ENCODE measurements at regions not wholly inside any gene's neighbourhood (a gene's known extent, or its start where the extent isn't known, plus 50 kb on each side); places are given as distances from the start of the nearest gene placed in this dataset.

DNA sequence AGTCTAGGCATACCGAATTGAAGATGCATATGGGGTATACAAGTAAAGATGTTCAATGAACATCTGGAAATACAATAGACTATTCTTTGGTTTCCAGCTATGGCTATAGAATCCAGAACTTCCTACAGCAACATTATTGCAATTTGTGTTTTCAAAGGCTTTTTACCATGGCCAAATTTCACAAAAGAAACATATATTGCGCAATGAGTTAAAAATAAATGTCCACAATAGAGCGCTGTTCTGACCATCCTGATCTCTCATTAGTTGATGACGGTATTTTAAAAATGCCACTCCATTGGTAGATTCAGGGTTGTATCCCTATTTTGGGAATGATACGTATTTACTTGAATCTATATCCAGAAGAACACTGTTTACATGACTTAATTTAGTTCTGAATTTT lies 139.2 kb downstream of the LINC00632 start:
- no peak overlapping the region for H3K4me3 ChIP-seq (ENCODE audit: low read length)
- no peak for DNase-seq (ENCODE audit: low read depth, low spot score)

- DNase-seq (ENCODE audit: low read depth, low spot score), result no peak
- H3K4me3 ChIP-seq (ENCODE audit: low read length), result no peak overlapping the region
Observed at GRCh38 chrX:140860718-140861117, 141.7 kb upstream of the SPANXB1 start.

DNA sequence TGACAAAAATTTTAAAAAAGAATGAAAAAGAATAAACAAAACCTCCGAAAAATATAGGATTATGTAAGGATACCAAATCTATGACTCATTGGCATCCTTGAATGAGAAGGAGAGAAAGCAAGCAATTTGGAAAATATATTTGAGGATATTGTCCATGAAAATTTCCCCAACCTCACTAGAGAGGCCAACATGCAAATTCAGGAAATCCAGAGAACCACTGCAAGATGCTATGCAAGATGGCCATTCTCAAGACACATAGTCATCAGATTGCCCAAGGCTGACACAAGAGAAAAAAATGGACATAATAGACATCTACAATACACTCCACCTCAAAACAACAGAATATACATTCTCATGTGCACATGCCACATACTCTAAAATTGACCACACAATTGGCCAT lies 135.9 kb upstream of the SPANXB1 start:
- H3K4me3 ChIP-seq (ENCODE audit: low read length), result no peak overlapping the region
- DNase-seq (ENCODE audit: low read depth, low spot score), result no peak

DNA sequence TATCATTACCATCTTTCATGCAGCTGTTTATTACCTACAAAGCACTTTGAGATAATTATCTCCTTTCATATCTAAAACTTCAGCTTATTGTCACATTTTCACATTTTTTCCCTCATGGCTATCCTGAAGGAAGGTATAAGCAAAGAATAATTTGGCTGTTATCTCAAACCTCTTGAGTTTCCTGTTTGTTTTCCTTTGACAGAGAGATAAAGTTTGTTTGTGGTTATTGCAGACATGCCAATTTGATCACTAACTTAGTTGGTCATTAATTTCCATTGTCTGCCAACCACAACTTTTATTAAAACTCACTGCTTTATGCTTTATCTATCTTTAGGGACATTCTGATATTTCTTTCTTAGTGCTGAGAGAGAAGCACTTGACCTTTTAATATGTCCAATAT lies 89.8 kb upstream of the SPANXB1 start:
- H3K4me3 ChIP-seq (ENCODE audit: low read length), result no peak overlapping the region
- no peak for DNase-seq (ENCODE audit: low read depth, low spot score)

GRCh38 chrX:140913802-140914501 lies 88.4 kb upstream of the SPANXB1 start:
- no peak overlapping the region for H3K4me3 ChIP-seq (ENCODE audit: low read length)
- no peak for DNase-seq (ENCODE audit: low read depth, low spot score)

DNA sequence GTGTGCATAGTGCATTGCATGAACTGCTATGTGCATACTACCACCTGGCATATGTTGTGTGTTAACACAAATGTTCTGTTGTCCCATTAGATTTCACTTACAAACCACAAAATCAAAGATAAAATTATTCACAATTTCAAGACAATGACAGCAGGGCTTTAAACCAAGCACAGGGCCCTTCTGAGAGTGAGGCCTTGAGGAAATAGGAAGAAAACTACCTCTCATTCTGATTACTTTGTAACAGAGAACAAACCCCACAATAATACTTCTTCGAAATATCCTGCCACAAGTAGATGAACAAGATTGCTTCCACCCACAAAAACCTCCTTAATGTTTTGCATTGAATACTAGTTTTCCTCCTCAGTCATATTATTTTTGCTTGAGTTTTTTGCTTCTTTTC lies 85.5 kb upstream of the SPANXB1 start:
- H3K4me3 ChIP-seq (ENCODE audit: low read length), result no peak overlapping the region

DNA sequence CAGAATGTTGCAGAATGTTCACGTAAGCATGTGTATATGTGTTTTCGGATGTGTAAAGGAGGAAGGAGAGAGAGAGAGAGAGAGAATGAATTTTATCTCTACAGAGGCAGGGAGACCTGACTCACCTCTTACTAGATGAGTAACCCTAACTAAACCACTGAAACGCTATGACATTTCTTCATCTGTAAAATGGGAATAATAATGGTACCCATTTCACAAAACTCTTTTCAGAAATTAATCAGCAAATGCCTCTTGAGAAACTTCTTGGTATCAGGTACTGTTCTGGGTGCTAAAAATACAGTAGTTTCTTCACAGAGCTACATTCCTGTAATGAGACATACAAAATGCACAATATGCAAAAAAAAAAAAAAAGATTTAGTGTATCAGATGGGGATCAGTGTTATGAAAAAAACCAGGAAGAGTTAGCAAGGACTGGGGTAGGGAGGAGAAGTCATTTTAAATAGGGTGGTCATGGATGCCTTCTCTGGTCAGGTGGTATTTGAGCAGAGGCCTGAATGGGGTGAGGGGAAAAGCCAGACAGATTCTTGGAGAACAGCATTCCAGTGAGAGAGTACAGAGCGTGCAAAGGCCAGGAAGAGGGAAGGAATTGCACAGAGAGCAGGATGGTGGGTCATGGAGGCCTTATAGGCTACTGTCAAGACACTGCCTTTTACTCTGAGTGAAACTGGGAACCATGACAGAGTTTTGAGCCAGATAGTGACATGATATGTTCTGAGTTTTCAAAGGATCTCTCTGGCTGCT lies 84.9 kb upstream of the SPANXB1 start:
- DNase-seq (ENCODE audit: low read depth, low spot score), result no peak
- H3K4me3 ChIP-seq (ENCODE audit: low read length), result no peak overlapping the region

More for the DNA sequence above, 85.5 kb upstream of the SPANXB1 start:
- no peak for DNase-seq (ENCODE audit: low read depth, low spot score)

GRCh38 chrX:140918398-140919038 lies 83.9 kb upstream of the SPANXB1 start:
- peak; percentile 77 for DNase-seq (ENCODE audit: low read depth, low spot score)
- H3K4me3 ChIP-seq (ENCODE audit: low read length), result no peak overlapping the region

DNA sequence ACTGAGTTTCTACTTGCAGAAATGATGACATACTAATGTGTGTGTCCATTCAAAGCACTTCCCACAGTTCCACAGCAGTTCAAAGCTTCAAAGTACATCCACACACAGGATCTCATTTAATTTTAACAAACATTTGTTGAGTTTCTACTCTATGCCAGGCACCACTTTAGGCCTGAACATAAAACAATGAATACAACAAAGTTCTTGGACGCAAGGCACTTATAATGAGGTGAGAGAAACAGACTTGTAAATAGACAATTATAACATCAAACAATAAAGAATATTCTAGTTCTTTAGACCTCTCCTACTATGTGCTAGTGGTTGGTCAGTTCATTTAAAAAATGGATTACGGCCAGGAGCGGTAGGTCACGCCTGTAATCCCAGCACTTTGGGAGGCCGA lies 82.0 kb upstream of the SPANXB1 start:
- H3K4me3 ChIP-seq (ENCODE audit: low read length), result no peak overlapping the region
- DNase-seq (ENCODE audit: low read depth, low spot score), result no peak

DNA sequence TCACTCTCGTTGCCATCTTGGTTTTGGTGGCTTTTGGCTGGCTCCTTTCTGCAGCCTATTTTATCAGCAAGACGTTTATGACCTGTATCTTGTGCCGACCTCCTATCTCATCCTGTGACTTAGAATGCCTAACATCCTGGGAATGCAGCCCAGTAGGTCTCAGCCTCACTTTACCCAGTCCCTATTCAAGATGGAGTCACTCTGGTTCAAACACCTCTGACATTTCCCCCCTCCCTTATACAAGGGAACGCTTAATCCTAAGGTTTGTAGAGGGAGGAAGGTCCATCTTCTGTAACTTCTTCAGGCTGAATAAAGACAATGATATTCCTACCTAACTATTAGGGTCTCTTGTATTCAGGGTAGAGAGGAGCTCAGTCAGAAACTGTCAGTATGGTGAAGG lies 79.3 kb upstream of the SPANXB1 start:
- no peak for DNase-seq (ENCODE audit: low read depth, low spot score)
- no peak overlapping the region for H3K4me3 ChIP-seq (ENCODE audit: low read length)

DNA sequence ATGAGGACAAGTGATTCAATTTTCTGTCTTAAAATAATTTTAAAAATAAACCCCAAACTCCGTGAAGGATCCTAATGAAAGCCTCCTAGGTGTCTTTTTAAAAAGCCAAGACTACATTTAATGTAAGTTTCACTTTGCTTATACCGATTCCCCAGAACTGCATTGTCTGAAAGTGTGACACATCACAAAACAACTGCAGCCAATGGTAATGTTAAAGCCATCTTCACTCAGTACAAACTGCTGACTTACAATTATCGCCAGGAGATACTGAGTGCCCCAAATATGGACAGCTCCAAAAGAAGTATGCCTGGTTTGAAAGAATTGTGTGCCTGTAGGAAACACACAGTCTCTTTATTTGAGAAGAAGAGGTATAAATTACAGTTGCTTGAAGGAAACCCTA lies 73.7 kb upstream of the SPANXB1 start:
- no peak for DNase-seq (ENCODE audit: low read depth, low spot score)
- no peak overlapping the region for H3K4me3 ChIP-seq (ENCODE audit: low read length)

- H3K4me3 ChIP-seq (ENCODE audit: low read length), result no peak overlapping the region
- DNase-seq (ENCODE audit: low read depth, low spot score), result no peak
Observed at GRCh38 chrX:140933016-140933415, 69.4 kb upstream of the SPANXB1 start.

DNA sequence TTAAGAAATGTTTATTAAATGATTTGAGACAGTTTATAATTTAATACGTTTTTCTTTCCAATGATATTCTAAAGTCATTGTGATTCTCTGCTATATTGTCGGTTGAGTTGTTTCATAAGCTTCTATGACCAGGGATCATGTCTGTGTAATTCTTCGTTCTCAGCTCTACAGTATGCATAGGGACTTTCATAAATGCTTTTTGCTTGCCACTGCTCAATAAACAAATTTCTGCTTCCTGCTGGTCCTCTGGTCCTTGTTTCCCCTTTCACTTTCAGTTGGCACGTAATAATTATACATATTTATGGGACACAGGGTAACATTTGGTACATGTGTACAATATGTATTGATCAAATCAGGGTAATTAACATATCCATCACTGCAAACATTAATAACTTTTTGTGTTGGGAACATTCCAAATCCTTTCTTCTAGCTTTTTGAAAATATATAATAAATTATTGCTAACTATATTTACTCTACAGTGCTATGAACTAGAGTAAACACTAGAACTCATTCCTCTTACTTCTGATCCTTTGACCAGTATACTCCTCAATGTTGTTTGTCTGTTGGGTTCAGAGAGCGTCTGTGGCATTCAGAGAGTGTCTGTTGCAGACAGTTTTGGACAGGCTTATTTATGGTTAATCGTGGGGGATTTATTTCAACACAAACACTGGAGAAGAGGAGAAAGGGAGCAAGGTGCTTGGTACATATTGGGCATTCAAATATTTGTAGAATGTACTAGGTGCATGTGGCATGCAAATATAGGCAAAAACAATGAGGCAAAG lies 68.3 kb upstream of the SPANXB1 start:
- no peak overlapping the region for H3K4me3 ChIP-seq (ENCODE audit: low read length)
- no peak for DNase-seq (ENCODE audit: low read depth, low spot score)

DNA sequence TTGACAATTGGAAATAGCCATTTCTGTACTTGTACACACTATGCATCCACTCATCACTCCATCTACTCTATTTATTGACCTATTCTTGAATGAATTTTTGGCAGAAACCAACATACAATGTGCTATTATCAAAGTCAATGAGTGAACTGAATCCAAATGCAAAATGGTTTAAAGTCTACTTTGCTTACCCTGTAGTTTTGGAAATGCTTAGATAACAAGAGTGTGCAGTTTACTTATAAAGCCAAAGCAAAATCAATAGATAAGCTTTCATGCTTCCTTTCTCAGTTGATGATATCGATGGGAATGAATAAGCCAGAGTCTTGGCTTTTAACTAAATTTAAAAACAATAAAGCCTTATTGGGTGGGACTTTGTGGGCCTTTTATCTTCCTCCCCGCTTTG lies 58.9 kb upstream of the SPANXB1 start:
- no peak for DNase-seq (ENCODE audit: low read depth, low spot score)
- H3K4me3 ChIP-seq (ENCODE audit: low read length), result no peak overlapping the region

GRCh38 chrX:140944710-140945109 lies 57.7 kb upstream of the SPANXB1 start:
- H3K4me3 ChIP-seq (ENCODE audit: low read length), result no peak overlapping the region
- DNase-seq (ENCODE audit: low read depth, low spot score), result no peak

DNA sequence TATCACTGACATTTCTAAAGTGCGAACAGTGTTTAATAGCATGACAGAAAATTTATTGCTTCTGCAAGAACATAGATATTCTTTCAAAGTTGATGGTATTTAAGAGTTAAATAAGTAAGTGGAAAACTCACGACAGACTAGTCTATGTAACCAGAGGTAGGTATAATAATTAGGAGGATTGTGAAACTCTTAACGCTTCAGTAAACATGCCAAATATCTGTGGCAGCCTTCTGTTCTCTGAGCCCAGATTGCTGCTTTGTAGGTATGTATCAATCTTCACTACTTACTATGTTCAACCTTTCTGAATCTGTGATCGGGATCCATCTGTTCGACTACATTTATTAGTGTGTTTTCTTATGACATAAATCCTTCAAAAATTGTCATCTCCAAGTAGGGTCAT lies 53.6 kb upstream of the SPANXB1 start:
- no peak for DNase-seq (ENCODE audit: low read depth, low spot score)
- no peak overlapping the region for H3K4me3 ChIP-seq (ENCODE audit: low read length)

- no peak overlapping the region for H3K4me3 ChIP-seq (ENCODE audit: low read length)
- DNase-seq (ENCODE audit: low read depth, low spot score), result no peak
Observed at GRCh38 chrX:140949233-140949632, 53.2 kb upstream of the SPANXB1 start.
